ENCODE measurements at regions not wholly inside any gene's neighbourhood (a gene's known extent, or its start where the extent isn't known, plus 50 kb on each side); places are given as distances from the start of the nearest gene placed in this dataset.

DNA sequence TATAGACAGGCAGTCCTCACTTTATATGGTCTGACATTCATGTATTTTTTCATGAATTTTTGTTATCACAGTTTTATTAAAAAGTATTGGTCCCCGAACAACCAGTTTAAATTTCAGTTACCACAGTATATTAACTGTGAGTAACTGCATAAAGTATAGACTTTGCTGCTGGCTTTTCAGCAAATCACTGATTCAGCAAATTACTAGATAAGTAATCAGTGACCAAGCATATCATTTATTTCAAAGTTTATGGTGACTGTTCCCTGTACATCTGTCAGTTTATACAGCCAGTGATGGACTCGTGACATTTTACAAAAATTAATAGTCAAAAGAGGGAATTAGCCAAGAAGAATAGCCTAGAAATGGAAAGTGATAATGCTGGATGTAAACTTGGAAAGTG lies 266.7 kb upstream of the CHRM2 start:
- TF ChIP-seq, protein P1, sequence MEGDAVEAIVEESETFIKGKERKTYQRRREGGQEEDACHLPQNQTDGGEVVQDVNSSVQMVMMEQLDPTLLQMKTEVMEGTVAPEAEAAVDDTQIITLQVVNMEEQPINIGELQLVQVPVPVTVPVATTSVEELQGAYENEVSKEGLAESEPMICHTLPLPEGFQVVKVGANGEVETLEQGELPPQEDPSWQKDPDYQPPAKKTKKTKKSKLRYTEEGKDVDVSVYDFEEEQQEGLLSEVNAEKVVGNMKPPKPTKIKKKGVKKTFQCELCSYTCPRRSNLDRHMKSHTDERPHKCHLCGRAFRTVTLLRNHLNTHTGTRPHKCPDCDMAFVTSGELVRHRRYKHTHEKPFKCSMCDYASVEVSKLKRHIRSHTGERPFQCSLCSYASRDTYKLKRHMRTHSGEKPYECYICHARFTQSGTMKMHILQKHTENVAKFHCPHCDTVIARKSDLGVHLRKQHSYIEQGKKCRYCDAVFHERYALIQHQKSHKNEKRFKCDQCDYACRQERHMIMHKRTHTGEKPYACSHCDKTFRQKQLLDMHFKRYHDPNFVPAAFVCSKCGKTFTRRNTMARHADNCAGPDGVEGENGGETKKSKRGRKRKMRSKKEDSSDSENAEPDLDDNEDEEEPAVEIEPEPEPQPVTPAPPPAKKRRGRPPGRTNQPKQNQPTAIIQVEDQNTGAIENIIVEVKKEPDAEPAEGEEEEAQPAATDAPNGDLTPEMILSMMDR (conservative IDR thresholded peaks at IDR 0.05; ENCODE audit: low read depth, low read length), result no peak
- no peak for TF ChIP-seq EZH2 (IDR thresholded peaks at IDR 0.05; ENCODE audit: low read length, unreplicated experiment)
